ENCODE measurements at regions not wholly inside any gene's neighbourhood (a gene's known extent, or its start where the extent isn't known, plus 50 kb on each side); places are given as distances from the start of the nearest gene placed in this dataset.

DNA sequence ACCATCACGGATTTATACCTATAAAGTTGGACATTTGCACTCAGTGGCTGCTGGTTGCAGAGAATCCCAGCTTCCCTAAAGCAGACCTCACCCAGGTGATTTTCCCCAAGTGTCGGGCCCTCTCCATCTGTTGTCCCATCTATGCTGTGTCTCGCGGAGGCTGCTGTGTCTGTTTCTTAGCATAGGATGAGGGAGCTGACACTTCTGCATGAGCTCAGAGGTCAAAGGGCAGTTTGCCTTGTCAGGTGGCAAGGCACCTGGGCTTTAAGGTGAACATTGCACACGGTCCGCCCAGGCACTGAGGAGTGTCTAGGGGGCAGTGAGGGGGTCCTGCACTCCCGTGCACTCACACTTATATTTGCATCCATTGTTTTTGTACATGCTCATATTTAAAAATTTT is 151.6 kb downstream of the ZIC5 start:
- DNase-seq = no peak

DNA sequence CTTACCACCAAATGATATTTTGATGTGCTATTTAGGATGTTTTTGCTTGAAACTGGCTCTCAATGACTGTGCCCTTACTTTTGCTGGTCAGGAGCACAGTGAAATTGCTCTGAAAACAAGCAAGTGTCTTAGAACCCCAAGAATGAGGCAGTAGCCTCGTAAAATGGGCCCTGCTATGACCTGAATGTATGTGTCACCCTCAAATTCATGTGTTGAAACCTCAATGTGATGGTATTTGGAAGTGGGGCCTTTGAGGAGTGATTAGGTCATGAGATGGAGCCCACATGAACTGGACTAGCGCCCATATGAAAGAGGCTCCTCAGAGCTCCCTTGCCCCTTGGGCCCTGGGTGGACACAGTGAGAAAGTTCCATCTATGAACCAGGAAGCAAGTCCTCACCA is 155.2 kb downstream of the ZIC5 start:
- DNase-seq = no peak

DNA sequence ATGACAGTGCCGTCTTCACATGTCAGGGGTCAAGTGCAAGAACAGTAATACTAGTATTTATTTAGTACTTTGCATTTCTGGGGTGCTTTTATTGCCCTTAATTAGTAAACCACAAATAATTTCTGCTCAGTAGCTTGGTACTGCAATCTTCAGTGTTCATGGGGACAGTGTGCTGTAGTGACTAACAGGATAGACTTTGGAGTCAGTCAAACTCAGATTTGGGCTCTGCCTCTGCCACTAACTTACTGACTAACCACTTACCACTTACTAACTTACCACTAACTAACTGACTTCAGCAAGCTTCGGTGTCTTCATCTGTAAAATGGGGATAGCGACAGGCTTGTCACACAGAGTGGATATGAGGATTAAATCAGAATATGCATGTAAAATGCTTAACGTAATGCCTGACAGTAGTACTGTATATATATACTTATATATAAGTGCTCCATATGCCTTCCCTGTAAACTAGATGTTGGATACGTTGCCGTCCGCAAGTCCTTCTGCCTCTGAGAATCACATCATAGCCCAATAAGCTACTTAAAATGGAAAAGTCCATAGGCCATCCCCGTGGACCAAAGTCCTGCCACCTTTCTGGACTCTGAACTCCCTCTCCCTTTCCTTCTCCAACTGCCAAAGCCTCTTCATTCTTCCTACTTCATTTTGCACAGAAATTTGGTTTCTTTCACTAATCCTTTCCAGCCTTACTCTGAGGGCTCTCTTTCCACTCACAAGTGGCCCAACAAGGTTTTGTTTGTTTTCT is 158.1 kb downstream of the ZIC5 start:
- no peak for DNase-seq

- DNase-seq = no peak
Measured at GRCh38 chr13:99812625-99813024, 158.9 kb downstream of the ZIC5 start.

- DNase-seq = no peak
Measured at GRCh38 chr13:99811067-99811700, 160.4 kb downstream of the ZIC5 start.

DNA sequence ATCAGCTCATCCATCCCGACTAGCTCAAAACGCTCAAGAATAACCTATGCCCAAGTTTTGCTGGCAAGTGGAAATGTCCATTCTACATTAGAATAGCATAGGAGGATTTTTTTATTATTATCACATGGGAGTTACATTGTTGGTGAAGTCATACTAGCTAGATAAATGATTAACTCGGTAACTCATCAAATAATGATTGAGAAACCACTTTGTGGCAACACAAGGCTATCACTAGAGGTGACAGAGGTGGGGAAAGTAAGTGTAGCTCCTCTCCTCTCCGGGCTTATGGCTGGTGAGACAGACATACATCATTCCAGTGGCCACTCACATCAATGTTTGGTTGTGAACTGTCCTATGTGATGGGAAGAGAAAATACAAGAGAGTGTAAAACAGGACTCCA is 161.6 kb downstream of the ZIC5 start:
- no peak for DNase-seq

GRCh38 chr13:99809496-99809895 is 162.1 kb downstream of the ZIC5 start:
- no peak for DNase-seq

GRCh38 chr13:99808786-99809185 is 162.8 kb downstream of the ZIC5 start:
- no peak for DNase-seq

- no peak for DNase-seq
Measured at GRCh38 chr13:99806671-99807070, 164.9 kb downstream of the ZIC5 start.

DNA sequence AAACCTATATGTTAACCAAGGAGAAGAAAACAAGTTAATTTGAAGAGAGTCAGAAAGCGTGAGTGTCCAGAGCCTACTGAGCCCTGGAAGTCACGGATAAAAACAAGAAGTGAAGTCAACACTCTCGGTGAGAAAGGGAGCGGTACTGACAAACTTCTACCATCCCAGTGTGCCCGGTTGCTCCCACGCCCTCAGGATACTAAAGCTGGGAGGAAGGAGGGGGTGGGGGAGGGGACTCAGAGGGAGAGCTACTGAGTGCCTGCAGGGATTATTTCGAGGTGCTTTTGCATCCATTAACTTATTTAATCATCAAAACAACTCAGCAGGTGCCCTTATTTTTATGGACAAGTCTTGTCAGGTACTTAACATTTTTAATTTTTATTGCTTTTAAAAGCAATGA is 166.2 kb downstream of the ZIC5 start:
- no peak for DNase-seq

DNA sequence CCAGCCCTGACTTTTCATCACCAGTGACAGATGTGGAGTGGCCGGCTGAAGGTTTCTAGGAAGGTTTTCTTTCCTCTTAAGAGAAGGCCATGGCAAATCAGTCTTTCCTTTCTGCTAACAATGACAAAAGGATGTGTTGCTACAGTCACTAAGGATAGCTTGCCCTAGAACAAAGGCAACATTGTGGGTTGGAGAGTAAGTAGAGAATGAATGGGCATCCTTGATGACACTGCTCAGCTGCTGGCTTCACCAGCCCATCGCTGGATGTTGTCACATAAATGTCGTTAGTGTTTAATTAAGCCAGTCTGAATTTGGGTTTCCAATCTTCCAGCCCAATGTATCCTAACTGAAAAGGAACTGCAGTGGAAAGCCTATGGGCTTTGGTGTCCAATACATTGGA is 168.4 kb downstream of the ZIC5 start:
- DNase-seq = no peak

DNA sequence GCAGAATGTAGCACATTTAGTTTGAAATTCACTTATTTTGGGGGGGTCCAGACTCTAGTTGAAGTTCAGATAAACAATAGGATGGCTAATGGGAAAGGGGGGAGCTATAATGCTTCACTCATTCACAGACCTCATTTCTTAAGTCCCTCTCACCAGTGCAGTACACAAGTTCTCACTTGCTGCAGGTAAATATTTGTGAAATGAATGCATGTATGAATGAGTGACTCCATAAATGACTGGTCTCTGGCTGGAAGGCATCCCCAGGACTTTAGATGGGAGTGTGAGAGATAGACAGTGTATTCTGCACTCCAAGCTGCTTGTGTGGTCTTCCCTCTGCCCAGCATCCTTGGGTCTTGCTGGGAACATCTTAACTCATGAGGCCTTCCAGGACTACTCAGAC is 169.2 kb downstream of the ZIC5 start:
- DNase-seq = no peak

DNA sequence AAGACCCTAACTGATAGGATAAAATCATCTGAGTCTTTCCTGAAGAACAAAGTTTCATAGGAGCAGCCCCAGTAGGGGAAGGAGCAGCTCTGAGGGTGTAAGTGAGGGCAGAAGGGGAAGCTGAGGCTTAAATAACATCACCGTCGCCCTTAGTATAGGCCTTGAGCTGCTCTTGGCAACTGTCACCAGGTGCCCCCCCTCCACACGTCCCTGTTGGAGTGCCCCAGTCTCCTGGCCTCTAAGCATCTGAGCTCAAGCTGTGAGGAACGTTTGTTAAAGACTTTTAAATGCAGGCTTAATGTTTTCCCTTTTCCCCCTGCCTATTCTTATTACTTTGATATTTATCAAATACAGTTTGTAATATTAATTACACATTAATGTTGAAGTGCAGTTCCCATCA is 170.6 kb downstream of the ZIC5 start:
- DNase-seq = no peak

- no peak for DNase-seq
Measured at GRCh38 chr13:99800011-99800410, 171.6 kb downstream of the ZIC5 start.

DNA sequence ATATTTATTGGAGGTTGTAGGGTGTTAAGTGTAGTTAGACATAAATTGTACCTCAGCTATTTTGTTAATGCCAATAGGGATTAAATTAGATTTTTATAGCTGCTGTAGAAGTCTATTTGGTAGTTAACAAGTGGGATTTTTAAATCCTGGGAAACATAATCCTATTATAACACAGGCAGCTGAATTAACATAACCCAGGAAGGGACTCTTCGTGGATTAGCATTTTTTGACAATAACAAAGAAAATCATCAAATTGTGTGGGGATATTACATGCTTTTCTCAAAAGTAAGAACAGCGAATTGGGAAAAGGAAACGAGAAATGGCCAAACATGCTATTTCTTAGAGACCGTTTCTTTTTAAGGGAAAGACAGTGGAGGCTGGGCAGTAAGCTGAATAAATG is 172.8 kb downstream of the ZIC5 start:
- no peak for DNase-seq

GRCh38 chr13:99797691-99798090 is 173.9 kb downstream of the ZIC5 start:
- DNase-seq = no peak

DNA sequence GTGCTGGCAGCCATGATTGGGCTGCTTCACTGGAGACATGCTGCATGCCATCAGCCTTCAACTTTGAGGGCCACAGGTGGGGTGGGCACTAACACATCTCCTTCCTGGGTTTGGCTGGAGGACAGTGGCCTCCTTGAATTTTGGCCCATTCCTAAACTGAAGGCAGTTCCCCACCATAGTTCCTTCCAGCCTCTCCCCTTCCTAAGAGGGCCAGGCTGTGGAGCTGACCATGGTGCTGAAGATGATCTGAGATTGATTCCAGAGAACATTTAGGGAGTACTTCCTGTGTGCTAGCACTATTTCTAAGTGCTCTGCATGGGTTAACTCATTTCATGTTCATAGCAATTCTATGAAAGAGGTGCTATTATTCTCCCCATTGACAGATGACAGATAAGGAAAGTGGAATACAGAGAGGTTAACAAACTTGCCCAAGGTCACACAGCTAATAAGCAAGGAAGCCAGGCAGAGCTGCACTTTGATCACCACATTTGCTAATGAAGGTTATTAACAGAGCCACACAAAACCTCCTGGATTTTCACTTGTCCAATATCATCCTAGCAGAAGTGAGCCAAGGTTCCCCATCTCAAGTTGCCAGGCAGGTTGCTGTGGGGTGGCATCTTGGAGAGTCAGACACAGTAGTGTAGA is 175.3 kb downstream of the ZIC5 start:
- peak; percentile 44 for DNase-seq

GRCh38 chr13:99792079-99792921 is 179.3 kb downstream of the ZIC5 start:
- no peak for DNase-seq

DNA sequence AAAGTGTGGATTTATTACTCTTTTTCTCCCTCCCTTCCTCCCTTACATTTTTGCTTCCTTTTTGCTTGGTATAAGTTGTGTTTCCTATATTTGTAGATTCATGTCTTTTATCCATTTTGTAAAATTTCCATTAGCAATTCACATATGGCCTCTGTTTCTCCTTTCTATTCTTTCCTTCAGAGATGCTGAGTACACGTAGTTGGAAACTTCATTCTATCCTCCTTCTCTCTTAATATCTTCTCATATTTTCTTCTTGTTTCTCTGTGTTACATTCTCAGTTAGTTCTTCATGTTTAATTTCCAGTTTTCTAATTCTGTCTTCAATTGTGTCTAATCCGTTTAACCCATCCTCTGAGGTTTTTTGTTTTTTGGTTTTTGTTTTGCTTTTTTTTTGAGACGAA is 188.9 kb downstream of the ZIC5 start:
- DNase-seq = no peak

GRCh38 chr13:99778500-99778899 is 193.1 kb downstream of the ZIC5 start:
- no peak for DNase-seq

DNA sequence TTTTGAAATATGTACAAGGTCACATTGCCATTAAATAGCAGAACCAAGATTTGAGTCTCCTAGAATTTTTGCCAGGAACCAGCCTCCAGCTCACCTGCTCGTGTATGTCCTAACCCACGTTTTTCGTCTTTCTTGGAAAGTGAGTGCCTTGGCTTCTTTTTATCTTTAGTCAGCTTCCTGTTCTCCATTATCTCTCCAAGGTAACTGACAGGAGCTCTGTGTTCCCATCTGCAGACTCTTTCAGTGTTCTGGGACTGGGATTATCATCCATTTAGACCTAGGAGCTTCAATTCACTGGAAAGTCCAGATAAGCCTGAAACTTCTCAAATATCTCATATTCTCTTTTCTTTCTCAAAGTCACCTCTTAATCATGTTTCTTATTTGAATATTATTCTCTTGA is 193.7 kb downstream of the ZIC5 start:
- DNase-seq = no peak

- DNase-seq = no peak
Measured at GRCh38 chr13:99774644-99775043, 196.9 kb downstream of the ZIC5 start.

- DNase-seq = no peak
Measured at GRCh38 chr13:99768986-99769385, 202.6 kb downstream of the ZIC5 start.

Data from activated CD4-positive, alpha-beta T cell treated with anti-CD3 and anti-CD28 coated beads, Interleukin-2, Interleukin-6, amounts not matched to agents 100 ng/mL and 50 ng/mL, durations not matched to agents 16 hours and 8 hours (primary cell).